Endothelial cell of umbilical vein (primary cell): ENCODE measurements at regions not wholly inside any gene's neighbourhood (a gene's known extent, or its start where the extent isn't known, plus 50 kb on each side); places are given as distances from the start of the nearest gene placed in this dataset.

Experiments used
- BruUV-seq: library from RNA; stranded (reverse); fragments of 400-500 nt; replicated peaks from 2 replicates; lab custom pipeline; 2021; lab: Mats Ljungman, UMichigan
- CTCF ChIA-PET: fragments of 300-600, 350-600 bp; sonication (Branson Sonifier 250); formaldehyde crosslinking; loops from one replicate; lab custom pipeline; 2021; ENCODE audit warnings: antibody characterized with exemption, inconsistent platforms; lab: Charles Lee
- POLR2A ChIA-PET: fragments of 300-600, 350-600 bp; sonication (Branson Sonifier 250); formaldehyde crosslinking; loops from one replicate; lab custom pipeline; 2021; ENCODE audit warnings: antibody characterized with exemption, inconsistent platforms; lab: Charles Lee
- DNase-seq: peaks from one replicate; pipeline ENCODE4 v3.0.0-alpha.2; 2011; ENCODE audit warnings: low read depth, low spot score
- FAIRE-seq: peaks from 2 replicates; lab custom pipeline; 2011; peaks lifted over from hg19 to GRCh38; lab: Jason Lieb, UNC
- H2AFZ ChIP-seq: 2 replicates; pipeline ENCODE4 v1.6.0; 2012; ENCODE audit warnings: low read depth, low read length, control low read depth, inconsistent platforms
- H3K27ac ChIP-seq: 2 replicates; pipeline ENCODE4 v1.5.1; 2011; ENCODE audit warnings: low read depth, mild to moderate bottlenecking, control low read depth, low read length, moderate library complexity; ENCODE audit not compliant: insufficient read depth
- H3K27me3 ChIP-seq, 2 experiments: 2 replicates each; pipeline versions ENCODE4 v1.6.0 to v1.6.1; 2011; ENCODE audit warnings: low read length in 2 of 2, mixed read lengths in 1 of 2; ENCODE audit not compliant: control insufficient read depth in 2 of 2, insufficient read depth in 2 of 2
- H3K36me3 ChIP-seq, 2 experiments: 2 replicates in 1 of 2; 3 replicates in 1 of 2; pipeline ENCODE4 v1.5.1; 2011; ENCODE audit warnings: low read length in 2 of 2, mild to moderate bottlenecking in 1 of 2, moderate library complexity in 1 of 2; ENCODE audit not compliant: control insufficient read depth in 2 of 2, insufficient read depth in 2 of 2; ENCODE audit errors: extremely low read depth in 1 of 2
- H3K4me1 ChIP-seq: 3 replicates; pipeline ENCODE4 v1.5.1; 2011; ENCODE audit warnings: mild to moderate bottlenecking, low read length; ENCODE audit not compliant: control insufficient read depth, insufficient read depth; ENCODE audit errors: extremely low read depth
- H3K4me2 ChIP-seq: 2 replicates; pipeline ENCODE4 v1.6.1; 2011; ENCODE audit warnings: low read length, control low read depth, mixed read lengths; ENCODE audit not compliant: insufficient read depth
- H3K4me3 ChIP-seq, 3 experiments: fragments of 200-600 bp in 1 of 3; sonication (generic), shearing (Covaris generic) in 1 of 3; replicated peaks in 1 of 3; 2 replicates each; pipeline ENCODE4 v1.5.1; 2011 to 2016; ENCODE audit warnings: control low read depth in 3 of 3, low read length in 3 of 3, mild to moderate bottlenecking in 2 of 3, inconsistent platforms in 1 of 3, low read depth in 1 of 3, moderate library complexity in 1 of 3; ENCODE audit not compliant: insufficient read depth in 1 of 3
- H3K79me2 ChIP-seq: 2 replicates; pipeline ENCODE4 v1.6.0; 2012; ENCODE audit warnings: low read length, inconsistent platforms; ENCODE audit not compliant: control insufficient read depth, insufficient read depth
- H3K9ac ChIP-seq: replicated peaks from 2 replicates; pipeline ENCODE3; 2011; ENCODE audit warnings: low read length, control low read depth; ENCODE audit not compliant: insufficient read depth; ENCODE audit errors: extremely low read depth
- H3K9me1 ChIP-seq: replicated peaks from 3 replicates; pipeline ENCODE4 v1.6.0; 2011; ENCODE audit warnings: mild to moderate bottlenecking, low read length; ENCODE audit not compliant: control insufficient read depth, insufficient read depth; ENCODE audit errors: extremely low read depth
- H3K9me3 ChIP-seq: replicated peaks from 2 replicates; pipeline ENCODE4 v1.5.1; 2012; ENCODE audit warnings: low read length, inconsistent platforms; ENCODE audit not compliant: control insufficient read depth, insufficient read depth
- H4K20me1 ChIP-seq: replicated peaks from 2 replicates; pipeline ENCODE3; 2011; ENCODE audit warnings: mild to moderate bottlenecking, low read length; ENCODE audit not compliant: control insufficient read depth, insufficient read depth; ENCODE audit errors: extremely low read depth
- EZH2 ChIP-seq: IDR thresholded peaks from 2 replicates; pipeline ENCODE4 v1.6.1; 2012; ENCODE audit warnings: borderline replicate concordance, low read depth, mild to moderate bottlenecking, moderate library complexity, low read length, inconsistent platforms; ENCODE audit not compliant: severe bottlenecking
- MAX ChIP-seq: IDR thresholded peaks from 2 replicates; pipeline ENCODE4 v1.6.1; 2011; ENCODE audit not compliant: insufficient read depth, insufficient read length
- POLR2A ChIP-seq: IDR thresholded peaks from 2 replicates; pipeline ENCODE4 v1.6.1; 2012; ENCODE audit warnings: low read depth, mild to moderate bottlenecking, control low read depth, low read length
- POLR2AphosphoS5 ChIP-seq: IDR thresholded peaks from 2 replicates; pipeline ENCODE4 v1.6.1; 2012; ENCODE audit warnings: low read depth, mild to moderate bottlenecking, control low read depth, low read length, moderate library complexity; ENCODE audit not compliant: insufficient read depth
- dilution Hi-C: fragments of 300-500 bp; cut with MboI; formaldehyde crosslinking; loops from one replicate; pipeline ENCODE4 v1.15.0; 2019; ENCODE audit warnings: low sequenced_read_pairs; ENCODE audit not compliant: extremely low pct_ligation_motif_present
- intact Hi-C: fragments of 100-400 bp; cut with micrococcal nuclease; formaldehyde crosslinking; loops from one replicate; pipeline ENCODE4 v1.10.0; 2022
- TF ChIP-seq, protein P1 (sequence below), 2 donors: IDR thresholded peaks; 1 replicate in 1 of 2; 2 replicates in 1 of 2; pipeline ENCODE4 v1.5.1; 2011; ENCODE audit warnings: low read length in 2 of 2, mild to moderate bottlenecking in 2 of 2, moderate library complexity in 2 of 2, control low read depth in 1 of 2, inconsistent platforms in 1 of 2, low read depth in 1 of 2; ENCODE audit not compliant: insufficient read depth in 1 of 2; ENCODE audit errors: extremely low read depth in 1 of 2

GRCh38 chr18:22544626-22545025 lies 126.9 kb upstream of the CTAGE1 start:
- dilution Hi-C loops, result no loop called here
- H3K4me2 ChIP-seq, result no peak overlapping the region
- no peaks in the 10 kb centered on the region for H3K79me2 ChIP-seq
- H4K20me1 ChIP-seq, result no peaks in the 10 kb centered on the region
- no peaks in the 10 kb centered on the region for H3K9me1 ChIP-seq
- intact Hi-C loops, result no loop called here
- H3K27me3 ChIP-seq, result no peaks in the 10 kb centered on the region
- H3K9ac ChIP-seq, result no peak overlapping the region
- no peaks in the 10 kb centered on the region for H3K9me3 ChIP-seq
- H3K27ac ChIP-seq, result no peak overlapping the region
- BruUV-seq, result no TSS peak
- FAIRE-seq (no peak), DNase-seq (no peak)
- H2AFZ ChIP-seq, result no peak overlapping the region
- ChIA-PET CTCF (no interaction called here), POLR2A (no interaction called here)
- TF ChIP-seq EZH2 (no peak), POLR2A (no peak), POLR2AphosphoS5 (no peak), MAX (no peak)
- TF ChIP-seq, protein P1, sequence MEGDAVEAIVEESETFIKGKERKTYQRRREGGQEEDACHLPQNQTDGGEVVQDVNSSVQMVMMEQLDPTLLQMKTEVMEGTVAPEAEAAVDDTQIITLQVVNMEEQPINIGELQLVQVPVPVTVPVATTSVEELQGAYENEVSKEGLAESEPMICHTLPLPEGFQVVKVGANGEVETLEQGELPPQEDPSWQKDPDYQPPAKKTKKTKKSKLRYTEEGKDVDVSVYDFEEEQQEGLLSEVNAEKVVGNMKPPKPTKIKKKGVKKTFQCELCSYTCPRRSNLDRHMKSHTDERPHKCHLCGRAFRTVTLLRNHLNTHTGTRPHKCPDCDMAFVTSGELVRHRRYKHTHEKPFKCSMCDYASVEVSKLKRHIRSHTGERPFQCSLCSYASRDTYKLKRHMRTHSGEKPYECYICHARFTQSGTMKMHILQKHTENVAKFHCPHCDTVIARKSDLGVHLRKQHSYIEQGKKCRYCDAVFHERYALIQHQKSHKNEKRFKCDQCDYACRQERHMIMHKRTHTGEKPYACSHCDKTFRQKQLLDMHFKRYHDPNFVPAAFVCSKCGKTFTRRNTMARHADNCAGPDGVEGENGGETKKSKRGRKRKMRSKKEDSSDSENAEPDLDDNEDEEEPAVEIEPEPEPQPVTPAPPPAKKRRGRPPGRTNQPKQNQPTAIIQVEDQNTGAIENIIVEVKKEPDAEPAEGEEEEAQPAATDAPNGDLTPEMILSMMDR (IDR thresholded peaks at IDR 0.05; ENCODE audit: extremely low read depth in 1 of 2, insufficient read depth in 1 of 2, low read depth in 1 of 2, low read length in 2 of 2), result no peak
- no peak overlapping the region for H3K4me3 ChIP-seq
- H3K36me3 ChIP-seq, result no peaks in the 10 kb centered on the region
- no peaks in the 10 kb centered on the region for H3K4me1 ChIP-seq
